ENCODE measurements at regions not wholly inside any gene's neighbourhood (a gene's known extent, or its start where the extent isn't known, plus 50 kb on each side); places are given as distances from the start of the nearest gene placed in this dataset.

DNA sequence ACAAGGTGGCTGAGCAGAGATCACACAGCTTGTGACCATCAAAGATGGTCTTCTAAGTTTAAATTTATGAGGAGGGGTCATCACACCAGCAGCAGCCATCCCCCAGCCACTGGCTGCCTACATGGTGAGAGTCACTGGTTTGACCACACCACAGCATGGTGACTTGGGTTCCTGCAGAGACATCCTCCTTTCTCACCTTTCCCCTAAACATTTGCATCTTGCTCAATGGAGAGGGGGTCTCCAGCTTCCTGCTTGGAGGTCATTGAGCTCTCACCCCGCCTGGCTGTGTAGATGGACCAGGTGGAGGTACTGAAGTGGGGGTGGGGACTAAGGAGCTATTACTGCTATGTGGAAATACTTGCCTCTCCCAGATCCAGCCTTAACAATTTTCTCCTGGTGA, 247.6 kb upstream of the ARGLU1 start:
- Mint-ChIP-seq H3K27ac (ENCODE audit: unreplicated experiment) (no peak overlapping the region), H3K4me1 (peaks cover 5% of the 10 kb centered on the region), H3K9me3 (no peaks in the 10 kb centered on the region), H3K27me3 (ENCODE audit: low read depth) (no peaks in the 10 kb centered on the region), H3K36me3 (ENCODE audit: low read depth) (no peaks in the 10 kb centered on the region), H3K4me3 (no peak overlapping the region)
- DNase-seq (ENCODE audit: low read depth, low spot score), result no peak
- TF ChIP-seq CTCF (conservative IDR thresholded peaks at IDR 0.05), result no peak

DNA sequence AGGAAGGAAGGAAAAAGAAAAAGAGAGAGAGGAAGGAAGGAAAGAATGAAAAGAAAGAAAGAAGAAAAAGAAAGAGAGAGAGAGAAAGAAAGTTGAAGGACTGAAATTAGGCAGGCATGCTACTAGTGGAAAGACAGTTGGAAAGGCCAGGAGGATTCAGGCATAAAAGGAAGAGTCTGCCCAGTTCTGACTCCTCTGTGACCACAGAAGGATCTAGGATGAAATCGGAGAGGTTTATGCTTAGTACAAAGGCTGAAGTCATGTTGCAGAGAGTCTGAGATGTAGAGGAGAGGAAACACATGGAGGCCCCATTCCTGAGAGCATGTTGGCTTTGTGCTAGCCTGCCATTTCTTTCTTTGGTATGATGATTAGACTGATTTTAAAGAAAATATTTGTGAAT, 246.5 kb upstream of the ARGLU1 start:
- H3K27ac Mint-ChIP-seq (ENCODE audit: unreplicated experiment), result peak overlapping the region; percentile 35
- H3K27me3 Mint-ChIP-seq (ENCODE audit: low read depth), result no peaks in the 10 kb centered on the region
- no peak overlapping the region for H3K4me3 Mint-ChIP-seq
- no peaks in the 10 kb centered on the region for H3K36me3 Mint-ChIP-seq (ENCODE audit: low read depth)
- no peak for DNase-seq (ENCODE audit: low read depth, low spot score)
- H3K9me3 Mint-ChIP-seq, result no peaks in the 10 kb centered on the region
- peaks cover 13% of the 10 kb centered on the region for H3K4me1 Mint-ChIP-seq
- TF ChIP-seq CTCF (conservative IDR thresholded peaks at IDR 0.05), result no peak

GRCh38 chr13:106810069-106810468, 242.1 kb upstream of the ARGLU1 start:
- Mint-ChIP-seq H3K4me3 (no peak overlapping the region), H3K27ac (ENCODE audit: unreplicated experiment) (no peak overlapping the region), H3K36me3 (ENCODE audit: low read depth) (no peaks in the 10 kb centered on the region), H3K27me3 (ENCODE audit: low read depth) (no peaks in the 10 kb centered on the region), H3K4me1 (peaks cover 33% of the 10 kb centered on the region), H3K9me3 (no peaks in the 10 kb centered on the region)
- DNase-seq (ENCODE audit: low read depth, low spot score), result no peak
- no peak for TF ChIP-seq CTCF (conservative IDR thresholded peaks at IDR 0.05)

- Mint-ChIP-seq H3K4me3 (no peak overlapping the region), H3K36me3 (ENCODE audit: low read depth) (no peaks in the 10 kb centered on the region), H3K9me3 (no peaks in the 10 kb centered on the region), H3K4me1 (peaks cover 39% of the 10 kb centered on the region), H3K27me3 (ENCODE audit: low read depth) (no peaks in the 10 kb centered on the region), H3K27ac (ENCODE audit: unreplicated experiment) (no peak overlapping the region)
- TF ChIP-seq CTCF (conservative IDR thresholded peaks at IDR 0.05), result no peak
- no peak for DNase-seq (ENCODE audit: low read depth, low spot score)
These were observed 237.1 kb upstream of the ARGLU1 start for GRCh38 chr13:106804991-106805390.

GRCh38 chr13:106802917-106803316, 235.0 kb upstream of the ARGLU1 start:
- TF ChIP-seq CTCF (conservative IDR thresholded peaks at IDR 0.05), result no peak
- Mint-ChIP-seq H3K36me3 (ENCODE audit: low read depth) (no peaks in the 10 kb centered on the region), H3K27ac (ENCODE audit: unreplicated experiment) (no peak overlapping the region), H3K4me3 (no peak overlapping the region), H3K9me3 (no peaks in the 10 kb centered on the region), H3K27me3 (ENCODE audit: low read depth) (peaks cover 3% of the 10 kb centered on the region), H3K4me1 (peaks cover 38% of the 10 kb centered on the region)
- no peak for DNase-seq (ENCODE audit: low read depth, low spot score)

Measured in neural crest cell (in vitro differentiated cells).